SK-N-SH (cell line): ENCODE measurements at regions not wholly inside any gene's neighbourhood (a gene's known extent, or its start where the extent isn't known, plus 50 kb on each side); places are given as distances from the start of the nearest gene placed in this dataset.
"Not testable (repeated sequence)": the region's sequence is repeated elsewhere in the genome, so short reads cannot be mapped to it uniquely, and the experiment has no call there.

Experiments
- CTCF ChIP-seq: fragments of 200-600 bp; sonication (generic); IDR thresholded peaks from 2 replicates; pipeline ENCODE4 v1.6.1; 2017; ENCODE audit warnings: antibody characterized with exemption, mild to moderate bottlenecking, moderate library complexity
- EP300 ChIP-seq, 2 experiments: IDR thresholded peaks; 2 replicates each; pipeline versions ENCODE4 v1.4.0 to v1.6.1; 2012; ENCODE audit warnings: borderline replicate concordance in 1 of 2, low read depth in 1 of 2, low read length in 1 of 2
- IRF3 ChIP-seq: fragments of 150-350 bp; IDR thresholded peaks from 2 replicates; pipeline ENCODE4 v1.6.1; 2016; ENCODE audit warnings: mild to moderate bottlenecking, low read depth, low read length
- POLR2AphosphoS5 ChIP-seq: IDR thresholded peaks from 2 replicates; pipeline ENCODE4 v1.6.1; 2012; ENCODE audit warnings: low read depth, low read length
- TCF12 ChIP-seq: IDR thresholded peaks from 2 replicates; pipeline ENCODE4 v1.4.0; 2012
- TEAD4 ChIP-seq: IDR thresholded peaks from 2 replicates; pipeline ENCODE4 v1.4.0; 2012; ENCODE audit warnings: mild to moderate bottlenecking, borderline replicate concordance; ENCODE audit not compliant: insufficient read depth
- YY1 ChIP-seq: IDR thresholded peaks from 2 replicates; pipeline ENCODE4 v1.4.0; 2012; ENCODE audit warnings: low read depth, mild to moderate bottlenecking

GRCh38 chr10:36734590-36734989 is 390.8 kb upstream of the ANKRD30A start:
- TF ChIP-seq POLR2AphosphoS5; TCF12; IRF3; YY1; EP300 (IDR thresholded peaks at IDR 0.05; ENCODE audit: borderline replicate concordance in 1 of 2, low read depth in 1 of 2, low read length in 1 of 2); CTCF; TEAD4: not testable (repeated sequence)
